ENCODE measurements at regions not wholly inside any gene's neighbourhood (a gene's known extent, or its start where the extent isn't known, plus 50 kb on each side); places are given as distances from the start of the nearest gene placed in this dataset.

GRCh38 chr5:35383041-35383440, 152.8 kb upstream of the PRLR start (continued):
- TF ChIP-seq CHD7 (IDR thresholded peaks at IDR 0.05; ENCODE audit: insufficient replicate concordance, low read length) (no peak), JUN (IDR thresholded peaks at IDR 0.05; ENCODE audit: low read depth, low read length) (no peak), SRF (IDR thresholded peaks at IDR 0.05; ENCODE audit: low read depth, low read length) (no peak), RAD21 (IDR thresholded peaks at IDR 0.05 in 1 of 2, conservative IDR thresholded peaks at IDR 0.05 in 1 of 2; ENCODE audit: low read depth in 2 of 2, low read length in 2 of 2) (no peak), TAF7 (optimal IDR thresholded peaks at IDR 0.05; ENCODE audit: borderline replicate concordance, low read depth, low read length) (no peak), POLR2AphosphoS5 (IDR thresholded peaks at IDR 0.05; ENCODE audit: low read depth, low read length) (no peak), KDM1A (IDR thresholded peaks at IDR 0.05; ENCODE audit: borderline replicate concordance, low read length) (no peak), SUZ12 (IDR thresholded peaks at IDR 0.05; ENCODE audit: low read length) (no peak), BRCA1 (IDR thresholded peaks at IDR 0.05; ENCODE audit: low read depth, low read length) (no peak), SAP30 (IDR thresholded peaks at IDR 0.05; ENCODE audit: insufficient read depth, insufficient replicate concordance, low read length) (no peak), SP1 (IDR thresholded peaks at IDR 0.05; ENCODE audit: low read depth, low read length) (no peak)

All from H1 (cell line).